ENCODE measurements at regions not wholly inside any gene's neighbourhood (a gene's known extent, or its start where the extent isn't known, plus 50 kb on each side); places are given as distances from the start of the nearest gene placed in this dataset.

DNA sequence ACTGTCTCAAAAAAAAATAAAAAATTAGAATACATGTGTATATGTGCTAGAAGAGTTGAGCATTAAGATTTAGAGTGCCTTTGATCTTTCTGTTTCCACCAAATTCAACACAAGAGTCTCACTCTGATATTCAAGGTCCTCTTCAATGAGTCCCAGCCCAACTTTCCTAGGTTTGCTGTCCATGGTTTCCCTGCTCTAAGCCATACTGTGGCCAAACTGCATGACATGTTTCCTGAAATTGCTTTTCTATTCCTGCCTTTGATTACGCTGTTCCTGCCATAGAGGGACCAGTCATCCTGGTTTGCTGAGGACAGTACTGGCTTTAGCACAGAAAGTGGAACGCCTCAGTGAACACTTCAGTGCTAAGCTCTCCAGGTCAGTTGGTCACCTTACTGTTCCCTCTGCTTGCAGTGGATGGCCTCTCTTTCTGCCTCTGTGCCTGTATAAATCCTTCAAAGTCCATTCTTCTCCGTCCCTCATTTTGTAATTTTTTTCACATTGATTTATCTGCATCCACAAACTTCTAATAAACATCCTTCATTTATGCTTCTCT lies 305.9 kb upstream of the PROX1 start:
- H3K9ac ChIP-seq: no peak overlapping the region
- CTCF ChIA-PET: no interaction called here
- no peaks in the 10 kb centered on the region for H3K9me3 ChIP-seq
- no peak for DNase-seq
- H4K20me1 ChIP-seq (ENCODE audit: insufficient read depth): no peaks in the 10 kb centered on the region
- no peaks in the 10 kb centered on the region for H3F3A ChIP-seq (replicated peaks; ENCODE audit: insufficient read depth)
- POLR2A ChIA-PET: no interaction called here
- no peak overlapping the region for H2AFZ ChIP-seq (ENCODE audit: low read depth)
- no peaks in the 10 kb centered on the region for H3K9me2 ChIP-seq
- no peaks in the 10 kb centered on the region for H3K36me3 ChIP-seq (replicated peaks in 1 of 2; ENCODE audit: control insufficient read depth in 1 of 2, insufficient read depth in 2 of 2, low read length in 1 of 2)
- H3K79me2 ChIP-seq (ENCODE audit: insufficient read depth): no peaks in the 10 kb centered on the region
- H3K4me3 ChIP-seq (ENCODE audit: low read depth in 2 of 2, low read length in 1 of 2): no peak overlapping the region
- TF ChIP-seq TAF1 (IDR thresholded peaks at IDR 0.05; ENCODE audit: borderline replicate concordance, low read depth, low read length) (no peak), EZH2phosphoT487 (IDR thresholded peaks at IDR 0.05; ENCODE audit: borderline replicate concordance, low read depth) (no peak), GABPA (IDR thresholded peaks at IDR 0.05; ENCODE audit: low read depth) (no peak), FOXM1 (IDR thresholded peaks at IDR 0.05; ENCODE audit: low read depth) (no peak), TCF12 (IDR thresholded peaks at IDR 0.05) (no peak), SMC3 (IDR thresholded peaks at IDR 0.05; ENCODE audit: low read depth, low read length) (no peak), ELF1 (IDR thresholded peaks at IDR 0.05) (no peak), GATA2 (CRISPR knock-in tag; IDR thresholded peaks at IDR 0.05) (no peak), FOSL2 (IDR thresholded peaks at IDR 0.05; ENCODE audit: borderline replicate concordance, low read depth) (no peak), RAD21 (IDR thresholded peaks at IDR 0.05; ENCODE audit: low read length) (no peak), YY1 (IDR thresholded peaks at IDR 0.05; ENCODE audit: low read depth) (no peak)
- TF ChIP-seq, protein P1, sequence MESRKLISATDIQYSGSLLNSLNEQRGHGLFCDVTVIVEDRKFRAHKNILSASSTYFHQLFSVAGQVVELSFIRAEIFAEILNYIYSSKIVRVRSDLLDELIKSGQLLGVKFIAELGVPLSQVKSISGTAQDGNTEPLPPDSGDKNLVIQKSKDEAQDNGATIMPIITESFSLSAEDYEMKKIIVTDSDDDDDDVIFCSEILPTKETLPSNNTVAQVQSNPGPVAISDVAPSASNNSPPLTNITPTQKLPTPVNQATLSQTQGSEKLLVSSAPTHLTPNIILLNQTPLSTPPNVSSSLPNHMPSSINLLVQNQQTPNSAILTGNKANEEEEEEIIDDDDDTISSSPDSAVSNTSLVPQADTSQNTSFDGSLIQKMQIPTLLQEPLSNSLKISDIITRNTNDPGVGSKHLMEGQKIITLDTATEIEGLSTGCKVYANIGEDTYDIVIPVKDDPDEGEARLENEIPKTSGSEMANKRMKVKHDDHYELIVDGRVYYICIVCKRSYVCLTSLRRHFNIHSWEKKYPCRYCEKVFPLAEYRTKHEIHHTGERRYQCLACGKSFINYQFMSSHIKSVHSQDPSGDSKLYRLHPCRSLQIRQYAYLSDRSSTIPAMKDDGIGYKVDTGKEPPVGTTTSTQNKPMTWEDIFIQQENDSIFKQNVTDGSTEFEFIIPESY (IDR thresholded peaks at IDR 0.05; ENCODE audit: borderline replicate concordance, low read depth): no peak
- no peak overlapping the region for H3K4me2 ChIP-seq
- no peak overlapping the region for H3K27ac ChIP-seq (ENCODE audit: low read depth in 2 of 2, low read length in 1 of 2)
- peaks cover 0 to 2% of the 10 kb centered on the region in 2 experiments; a peak in 1 of 4 replicates for H3K4me1 ChIP-seq (ENCODE audit: control insufficient read depth in 1 of 2, insufficient read depth in 2 of 2, low read depth in 1 of 2, low read length in 1 of 2)
- 11% methylated on average over 3 of the region's 3 CpGs for WGBS (ENCODE audit: low lambda C conversion rate)
- no peaks in the 10 kb centered on the region for H3K27me3 ChIP-seq (ENCODE audit: insufficient read depth)

DNA sequence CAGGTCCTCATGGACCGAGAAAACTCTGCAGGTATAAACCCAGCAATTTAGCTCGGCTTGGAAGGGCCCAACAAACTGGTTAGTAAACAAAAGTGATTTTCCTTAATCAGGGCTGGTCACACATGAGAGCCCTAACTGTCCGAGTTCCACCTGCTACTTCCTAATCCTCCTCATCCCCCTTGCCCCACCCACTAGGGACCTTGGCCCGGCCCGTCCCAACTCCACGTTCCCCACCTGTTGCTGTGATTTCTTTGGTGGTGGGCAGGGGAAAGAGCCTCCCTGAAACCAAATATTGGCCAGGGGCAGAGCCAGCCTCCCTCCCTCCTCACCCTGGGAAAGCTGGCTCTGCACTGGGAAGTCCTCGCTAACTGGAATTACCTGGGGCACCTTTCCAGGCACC lies 304.2 kb upstream of the PROX1 start:
- WGBS (ENCODE audit: low lambda C conversion rate): 23% methylated on average over 7 of the region's 7 CpGs
- H3K9me2 ChIP-seq: no peaks in the 10 kb centered on the region

More for the DNA sequence above, 304.2 kb upstream of the PROX1 start:
- Histone ChIP-seq H3K4me2 (no peak overlapping the region), H3K9me3 (no peaks in the 10 kb centered on the region), H3K36me3 (replicated peaks in 1 of 2; ENCODE audit: control insufficient read depth in 1 of 2, insufficient read depth in 2 of 2, low read length in 1 of 2) (no peaks in the 10 kb centered on the region), H3F3A (replicated peaks; ENCODE audit: insufficient read depth) (no peaks in the 10 kb centered on the region), H4K20me1 (ENCODE audit: insufficient read depth) (no peaks in the 10 kb centered on the region), H3K4me3 (ENCODE audit: low read depth in 2 of 2, low read length in 1 of 2) (no peak overlapping the region), H3K27ac (ENCODE audit: low read depth in 2 of 2, low read length in 1 of 2) (no peak overlapping the region), H3K4me1 (ENCODE audit: control insufficient read depth in 1 of 2, insufficient read depth in 2 of 2, low read depth in 1 of 2, low read length in 1 of 2) (peaks cover 0 to 2% of the 10 kb centered on the region in 2 experiments; a peak in 1 of 4 replicates), H3K27me3 (ENCODE audit: insufficient read depth) (no peaks in the 10 kb centered on the region), H3K79me2 (ENCODE audit: insufficient read depth) (no peaks in the 10 kb centered on the region), H3K9ac (no peak overlapping the region), H2AFZ (ENCODE audit: low read depth) (no peak overlapping the region)
- TF ChIP-seq, protein P2, sequence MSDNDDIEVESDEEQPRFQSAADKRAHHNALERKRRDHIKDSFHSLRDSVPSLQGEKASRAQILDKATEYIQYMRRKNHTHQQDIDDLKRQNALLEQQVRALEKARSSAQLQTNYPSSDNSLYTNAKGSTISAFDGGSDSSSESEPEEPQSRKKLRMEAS (IDR thresholded peaks at IDR 0.05; ENCODE audit: low read depth): no peak
- TF ChIP-seq RFX5 (IDR thresholded peaks at IDR 0.05; ENCODE audit: low read length) (no peak), GABPA (IDR thresholded peaks at IDR 0.05; ENCODE audit: low read depth) (no peak), CHD2 (IDR thresholded peaks at IDR 0.05; ENCODE audit: low read length, partially characterized antibody) (no peak), SIN3A (IDR thresholded peaks at IDR 0.05; ENCODE audit: borderline replicate concordance, low read depth, low read length) (no peak), MXI1 (IDR thresholded peaks at IDR 0.05; ENCODE audit: low read depth, low read length) (no peak), YY1 (IDR thresholded peaks at IDR 0.05; ENCODE audit: low read depth) (no peak)
- TF ChIP-seq, protein P3, sequence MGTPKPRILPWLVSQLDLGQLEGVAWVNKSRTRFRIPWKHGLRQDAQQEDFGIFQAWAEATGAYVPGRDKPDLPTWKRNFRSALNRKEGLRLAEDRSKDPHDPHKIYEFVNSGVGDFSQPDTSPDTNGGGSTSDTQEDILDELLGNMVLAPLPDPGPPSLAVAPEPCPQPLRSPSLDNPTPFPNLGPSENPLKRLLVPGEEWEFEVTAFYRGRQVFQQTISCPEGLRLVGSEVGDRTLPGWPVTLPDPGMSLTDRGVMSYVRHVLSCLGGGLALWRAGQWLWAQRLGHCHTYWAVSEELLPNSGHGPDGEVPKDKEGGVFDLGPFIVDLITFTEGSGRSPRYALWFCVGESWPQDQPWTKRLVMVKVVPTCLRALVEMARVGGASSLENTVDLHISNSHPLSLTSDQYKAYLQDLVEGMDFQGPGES (IDR thresholded peaks at IDR 0.05; ENCODE audit: low read depth, low read length): no peak
- DNase-seq: no peak
- ChIA-PET POLR2A (no interaction called here), CTCF (interaction anchor here (0.9 kb wide), 1 partner anchor 14 kb away, joined by 3 read pairs; no protein-coding TSS in a partner anchor)

Data from SK-N-SH (cell line).